Activated naive CD4-positive, alpha-beta T cell (primary cell): ENCODE measurements at regions not wholly inside any gene's neighbourhood (a gene's known extent, or its start where the extent isn't known, plus 50 kb on each side); places are given as distances from the start of the nearest gene placed in this dataset.

Experiments
- DNase-seq, 4 experiments: peaks; one replicate each; lab custom pipeline; 2025; lab: John Stamatoyannopoulos, UW

DNA sequence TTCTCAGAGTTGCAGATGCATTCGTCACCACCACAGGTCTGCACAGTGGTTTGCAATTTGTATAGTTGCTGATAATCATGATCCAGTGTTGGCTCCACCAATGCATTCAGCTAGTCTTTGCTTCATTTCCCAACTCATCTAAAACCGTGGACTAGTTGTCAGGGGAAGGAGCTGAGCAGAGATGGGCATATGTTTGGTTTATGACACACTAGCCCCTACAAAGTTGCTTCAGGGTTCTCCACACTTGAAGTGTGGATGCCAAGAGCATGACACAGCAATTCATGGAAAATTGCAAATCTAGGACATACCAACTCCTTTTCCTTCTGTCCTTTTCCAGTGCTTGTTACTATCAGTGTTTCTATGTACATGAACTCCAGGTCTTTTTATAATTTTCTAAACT lies 168.0 kb downstream of the TNFSF13B start:
- DNase-seq: no peak

GRCh38 chr13:108439556-108439955 lies 170.0 kb downstream of the TNFSF13B start:
- no peak for DNase-seq

DNA sequence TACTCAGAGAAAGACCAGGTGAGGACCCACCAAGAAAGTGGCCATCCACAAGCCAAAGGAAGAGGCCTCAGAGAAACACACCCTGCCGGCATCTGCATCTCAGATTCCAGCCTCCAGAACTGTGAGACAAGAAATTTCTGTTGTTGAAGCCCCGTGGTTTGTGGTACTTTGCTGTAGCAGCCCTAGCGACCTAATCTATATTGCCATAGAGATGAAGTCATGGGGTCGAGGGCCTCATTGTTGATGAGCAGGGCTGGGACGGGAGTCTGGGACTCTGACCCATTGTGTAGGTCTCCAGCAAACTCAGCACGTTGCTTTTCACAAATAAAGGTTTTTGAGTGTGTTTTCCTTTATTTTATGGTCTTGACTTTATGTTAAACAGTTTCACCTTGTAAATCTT lies 174.9 kb downstream of the TNFSF13B start:
- no peak for DNase-seq

DNA sequence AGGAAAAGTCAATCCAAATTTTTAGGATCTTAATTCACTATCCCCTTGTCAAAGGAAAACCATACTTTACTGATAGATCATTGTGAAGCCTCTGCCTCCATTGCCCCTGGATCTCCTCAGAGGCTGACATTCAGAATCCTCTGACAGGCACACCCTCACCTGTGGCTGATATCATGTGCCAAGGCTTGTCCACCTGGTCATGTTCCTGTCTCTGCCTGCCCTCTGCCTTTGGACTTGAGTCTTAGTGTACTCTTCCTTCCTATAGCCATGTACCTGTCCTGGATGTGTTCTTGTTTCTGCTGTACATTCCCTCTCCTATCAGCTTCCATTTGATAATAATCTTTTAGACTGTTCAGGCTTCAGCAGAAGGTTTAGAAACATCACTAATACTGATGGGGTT lies 179.4 kb downstream of the TNFSF13B start:
- DNase-seq: no peak

DNA sequence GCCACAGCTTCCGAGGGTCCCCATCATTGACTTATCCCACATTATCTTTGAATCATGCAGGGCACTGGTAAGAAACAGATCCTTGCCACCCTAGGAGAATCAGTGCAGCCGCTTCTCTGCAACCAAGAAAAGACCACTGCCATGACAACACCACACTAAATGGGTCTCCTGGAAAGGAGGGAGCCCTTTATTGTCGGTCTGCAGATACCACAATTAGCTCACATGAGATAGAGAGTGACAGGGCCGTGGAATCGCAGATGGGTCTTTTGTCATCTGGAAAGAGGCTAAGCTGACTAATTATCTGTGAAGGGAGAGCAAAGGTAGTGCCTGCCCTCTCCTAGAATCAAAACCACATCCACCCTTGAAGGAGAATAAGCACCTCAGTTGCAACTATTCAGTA lies 178.3 kb upstream of the MYO16 start:
- DNase-seq: no peak

- DNase-seq: no peak
These were observed 174.1 kb upstream of the MYO16 start for GRCh38 chr13:108455320-108455719.

GRCh38 chr13:108460043-108460442 lies 169.4 kb upstream of the MYO16 start:
- no peak for DNase-seq

DNA sequence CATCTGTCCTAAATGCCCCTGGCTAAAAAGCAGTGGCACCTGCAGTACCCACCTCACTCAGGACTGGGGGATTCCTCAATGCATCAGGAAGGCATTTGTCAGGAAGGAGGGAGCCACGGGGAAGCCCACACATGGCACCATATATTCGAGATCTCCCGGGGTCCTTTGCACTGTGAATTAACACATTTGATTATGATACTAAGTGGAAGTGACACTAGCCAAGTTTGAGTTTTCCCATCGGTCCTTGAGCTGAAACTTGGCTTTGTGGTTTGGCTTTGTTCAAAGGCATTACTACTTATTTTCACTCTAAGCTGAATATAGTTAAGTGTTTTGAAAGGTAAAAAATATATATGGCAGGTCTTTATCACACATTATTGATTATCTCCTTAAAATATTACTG lies 168.7 kb upstream of the MYO16 start:
- no peak for DNase-seq

- no peak for DNase-seq
These were observed 166.1 kb upstream of the MYO16 start for GRCh38 chr13:108463340-108463739.

DNA sequence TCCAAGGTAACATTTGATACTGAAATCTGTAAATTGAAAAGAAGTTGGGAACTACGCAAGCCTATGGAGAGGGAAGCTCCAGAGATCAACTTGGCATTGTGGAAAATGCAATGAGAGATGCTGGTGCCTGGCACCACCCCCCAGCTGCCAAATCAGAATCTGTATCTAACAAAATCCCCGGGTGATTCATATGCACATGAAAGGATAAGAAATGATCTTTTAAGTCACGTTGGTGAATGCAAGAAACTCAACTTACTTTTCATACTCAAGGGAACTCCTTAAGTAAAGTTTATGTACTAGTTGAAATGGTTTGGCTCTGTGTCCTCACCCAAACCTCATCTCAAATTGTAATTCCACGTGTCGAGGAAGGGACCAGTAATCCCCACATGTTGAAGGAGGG lies 158.5 kb upstream of the MYO16 start:
- no peak for DNase-seq

DNA sequence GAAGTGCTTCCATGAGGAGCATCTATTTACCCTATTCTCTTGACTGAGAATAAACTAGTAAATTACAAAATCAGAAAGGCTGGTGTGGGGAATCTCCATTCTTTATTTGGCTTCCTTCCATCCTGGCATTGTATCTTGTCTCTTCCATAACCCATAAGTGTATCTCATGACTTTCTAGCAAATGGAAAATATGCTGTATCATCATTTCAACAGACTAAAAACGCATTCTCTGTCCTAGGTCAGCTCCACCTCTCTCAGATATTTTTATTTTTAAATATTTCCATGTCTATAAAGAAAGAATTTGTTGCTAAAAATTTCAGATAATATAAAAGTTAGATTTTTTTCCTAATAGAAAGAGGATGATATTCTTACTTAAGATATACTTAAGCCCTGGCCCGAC lies 154.2 kb upstream of the MYO16 start:
- DNase-seq: no peak

- DNase-seq: no peak
These were observed 152.0 kb upstream of the MYO16 start for GRCh38 chr13:108477376-108477775.

- no peak for DNase-seq
These were observed 151.2 kb upstream of the MYO16 start for GRCh38 chr13:108478179-108478578.

- DNase-seq: no peak
These were observed 145.4 kb upstream of the MYO16 start for GRCh38 chr13:108483981-108484380.

- no peak for DNase-seq
These were observed 143.3 kb upstream of the MYO16 start for GRCh38 chr13:108486096-108486495.

DNA sequence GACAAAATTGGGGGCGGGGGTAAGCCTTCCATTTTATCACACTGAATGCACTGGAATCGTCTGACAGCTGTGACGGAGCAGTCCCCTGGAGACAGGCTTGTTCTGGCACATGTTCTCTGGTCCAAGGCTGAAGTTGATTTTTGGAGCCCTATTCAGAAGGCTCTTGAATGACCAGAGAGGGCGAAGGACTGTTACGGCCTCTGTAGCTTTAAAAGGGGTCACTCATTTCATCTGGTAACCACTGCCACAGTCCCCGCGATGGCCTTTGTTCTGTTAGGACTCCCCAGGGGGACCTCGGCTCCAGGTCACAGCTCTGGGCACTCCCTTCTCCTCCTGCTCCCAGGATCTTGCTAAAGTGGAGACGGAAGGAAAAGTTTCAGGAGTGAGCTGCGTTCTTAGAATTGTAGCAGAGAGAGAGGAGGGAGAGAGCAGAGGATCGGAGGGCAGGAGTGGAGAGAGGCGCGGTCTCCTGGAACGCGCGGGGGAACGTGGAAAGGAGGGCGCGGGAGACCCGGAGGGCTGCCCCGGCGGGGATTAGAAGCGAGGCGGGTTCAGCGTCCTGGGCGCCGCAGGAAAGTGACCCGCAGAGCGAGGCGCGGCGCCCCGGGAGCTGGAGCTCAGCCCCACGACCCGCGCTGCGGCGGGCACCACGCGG lies 134.3 kb upstream of the MYO16 start:
- DNase-seq: no peak

- no peak for DNase-seq
These were observed 133.6 kb upstream of the MYO16 start for GRCh38 chr13:108495646-108496361.

DNA sequence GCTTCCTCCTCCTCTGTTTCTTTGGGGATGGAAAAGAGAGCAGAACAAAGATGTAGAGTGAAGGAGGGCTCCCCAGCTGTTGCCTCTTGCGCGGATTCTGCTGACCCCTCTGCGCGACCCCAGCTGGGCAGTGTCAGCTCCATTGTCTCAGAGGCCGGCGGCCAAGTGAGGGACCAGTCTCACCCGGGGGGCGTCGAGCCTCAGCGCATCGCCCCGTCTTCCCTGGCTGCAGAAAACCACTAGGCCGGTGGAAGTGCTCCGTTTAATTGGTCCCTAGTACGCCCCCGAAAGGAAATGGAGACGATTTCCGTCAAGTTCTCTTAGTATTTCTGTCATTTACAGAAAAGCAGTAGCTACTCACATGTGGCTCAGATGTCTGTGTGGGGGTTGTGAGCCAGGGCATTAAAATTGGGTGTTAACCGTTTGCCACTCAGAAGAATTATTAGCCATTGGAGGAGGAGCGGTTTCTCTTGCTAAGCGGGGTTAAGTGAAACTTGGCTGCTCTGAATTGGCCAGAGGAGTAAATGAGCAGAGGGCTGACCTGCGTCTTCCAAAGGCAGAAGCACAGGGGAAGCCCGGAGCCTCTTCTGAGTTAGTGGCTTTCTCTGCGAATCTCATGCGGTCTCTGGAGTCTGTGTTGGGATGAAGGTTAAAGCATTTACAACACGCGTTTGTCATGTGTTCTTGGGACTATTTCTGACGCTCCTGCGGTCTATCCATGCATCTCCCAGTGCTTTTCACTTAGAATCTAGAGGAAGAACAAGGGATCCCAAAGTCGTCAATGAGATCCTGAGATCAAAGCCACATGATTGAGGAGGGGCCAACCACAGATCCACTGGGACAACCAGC lies 132.8 kb upstream of the MYO16 start:
- DNase-seq: no peak

GRCh38 chr13:108500711-108501110 lies 128.7 kb upstream of the MYO16 start:
- no peak for DNase-seq

- DNase-seq: no peak
These were observed 121.1 kb upstream of the MYO16 start for GRCh38 chr13:108508263-108508662.

- DNase-seq: no peak
These were observed 103.6 kb upstream of the MYO16 start for GRCh38 chr13:108525827-108526226.

DNA sequence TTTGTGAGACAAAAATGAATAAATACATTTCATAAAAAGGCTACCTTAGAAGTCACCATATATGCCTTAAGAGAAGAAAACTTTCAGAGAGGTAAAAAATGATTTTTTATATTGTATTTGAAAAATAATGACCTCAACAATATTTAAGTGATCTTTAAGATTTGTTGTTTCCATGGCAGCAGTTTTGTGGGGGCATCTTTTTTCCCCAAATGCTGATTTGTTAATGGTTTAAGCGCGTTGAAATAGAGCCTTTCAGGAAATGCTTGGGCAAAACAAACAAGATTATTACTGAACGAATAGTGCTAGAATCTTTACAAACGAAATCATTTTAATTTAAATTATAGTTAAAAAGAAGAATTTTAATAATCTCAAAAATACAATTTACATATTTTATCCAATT lies 103.1 kb upstream of the MYO16 start:
- no peak for DNase-seq

DNA sequence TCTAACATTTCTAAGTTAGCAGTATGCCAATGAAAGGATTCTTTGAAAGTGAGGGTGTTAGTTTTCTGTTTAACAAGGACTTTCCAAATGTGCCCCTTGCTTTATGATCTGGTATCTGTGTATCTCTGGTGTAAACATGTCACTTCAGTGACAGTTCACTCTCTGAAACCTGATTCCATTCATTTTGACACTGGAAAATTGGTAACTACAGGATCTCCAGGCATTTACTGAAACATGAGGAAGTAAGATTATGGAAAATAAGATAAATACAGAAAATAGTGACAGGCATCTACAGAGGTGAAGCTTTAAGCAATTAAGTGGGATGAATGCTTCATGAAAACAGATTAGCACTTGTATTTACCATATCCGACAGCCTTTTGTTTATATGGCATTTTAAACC lies 101.6 kb upstream of the MYO16 start:
- DNase-seq: no peak
